ENCODE measurements at regions not wholly inside any gene's neighbourhood (a gene's known extent, or its start where the extent isn't known, plus 50 kb on each side); places are given as distances from the start of the nearest gene placed in this dataset.

DNA sequence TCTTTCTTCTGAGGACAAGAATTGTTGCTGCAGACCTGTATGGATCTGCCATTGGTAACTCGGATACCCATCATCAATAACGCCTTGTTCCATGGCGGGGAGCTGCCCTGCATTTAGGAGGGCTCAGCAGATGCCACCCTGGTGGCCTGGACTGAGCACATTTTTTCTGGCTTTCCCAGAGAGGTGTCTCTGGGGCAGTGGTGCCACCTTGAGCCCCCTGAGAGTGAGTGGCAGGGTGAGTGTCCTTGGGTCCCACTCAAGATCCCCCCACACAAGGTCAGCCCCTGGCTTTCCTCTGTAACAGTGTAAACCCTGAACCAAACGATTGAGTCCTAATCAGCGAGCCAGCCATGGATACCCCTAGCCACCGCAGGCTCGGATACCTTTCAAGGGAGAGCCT, 258.6 kb downstream of the GLRX3 start:
- Histone ChIP-seq H3K9ac (ENCODE audit: low read length) (no peak overlapping the region), H2AFZ (ENCODE audit: low read length) (no peak overlapping the region), H3F3A (ENCODE audit: low read length, unreplicated experiment) (no peaks in the 10 kb centered on the region), H3K27ac (ENCODE audit: low read length) (no peak overlapping the region), H3K79me2 (ENCODE audit: low read length) (no peaks in the 10 kb centered on the region), H3K9me2 (replicated peaks; ENCODE audit: low read length) (no peaks in the 10 kb centered on the region), H3K36me3 (ENCODE audit: low read depth, low read length) (no peaks in the 10 kb centered on the region), H4K20me1 (ENCODE audit: low read length) (no peaks in the 10 kb centered on the region), H3K4me3 (ENCODE audit: low read length) (no peak overlapping the region), H3K27me3 (ENCODE audit: low read length) (no peaks in the 10 kb centered on the region), H3K9me3 (ENCODE audit: low read length) (no peaks in the 10 kb centered on the region), H3K4me2 (ENCODE audit: low read length) (no peak overlapping the region), H3K4me1 (ENCODE audit: insufficient read depth, low read length) (no peaks in the 10 kb centered on the region)
- DNase-seq, result no peak
- intact Hi-C loops (cut with micrococcal nuclease), result no loop called here
- ATAC-seq, result no peak
- ChIA-PET CTCF (no interaction called here), POLR2A (ENCODE audit: unreplicated experiment) (no interaction called here)
- no TSS peak for BruUV-seq (replicated peaks)
- TF ChIP-seq EZH2phosphoT487 (IDR thresholded peaks at IDR 0.05; ENCODE audit: borderline replicate concordance, low read length), result no peak
- TF ChIP-seq, protein P1, sequence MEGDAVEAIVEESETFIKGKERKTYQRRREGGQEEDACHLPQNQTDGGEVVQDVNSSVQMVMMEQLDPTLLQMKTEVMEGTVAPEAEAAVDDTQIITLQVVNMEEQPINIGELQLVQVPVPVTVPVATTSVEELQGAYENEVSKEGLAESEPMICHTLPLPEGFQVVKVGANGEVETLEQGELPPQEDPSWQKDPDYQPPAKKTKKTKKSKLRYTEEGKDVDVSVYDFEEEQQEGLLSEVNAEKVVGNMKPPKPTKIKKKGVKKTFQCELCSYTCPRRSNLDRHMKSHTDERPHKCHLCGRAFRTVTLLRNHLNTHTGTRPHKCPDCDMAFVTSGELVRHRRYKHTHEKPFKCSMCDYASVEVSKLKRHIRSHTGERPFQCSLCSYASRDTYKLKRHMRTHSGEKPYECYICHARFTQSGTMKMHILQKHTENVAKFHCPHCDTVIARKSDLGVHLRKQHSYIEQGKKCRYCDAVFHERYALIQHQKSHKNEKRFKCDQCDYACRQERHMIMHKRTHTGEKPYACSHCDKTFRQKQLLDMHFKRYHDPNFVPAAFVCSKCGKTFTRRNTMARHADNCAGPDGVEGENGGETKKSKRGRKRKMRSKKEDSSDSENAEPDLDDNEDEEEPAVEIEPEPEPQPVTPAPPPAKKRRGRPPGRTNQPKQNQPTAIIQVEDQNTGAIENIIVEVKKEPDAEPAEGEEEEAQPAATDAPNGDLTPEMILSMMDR (conservative IDR thresholded peaks at IDR 0.05; ENCODE audit: low read depth, low read length), result no peak
- no peak for TF ChIP-seq EZH2 (IDR thresholded peaks at IDR 0.05; ENCODE audit: low read length, unreplicated experiment)

DNA sequence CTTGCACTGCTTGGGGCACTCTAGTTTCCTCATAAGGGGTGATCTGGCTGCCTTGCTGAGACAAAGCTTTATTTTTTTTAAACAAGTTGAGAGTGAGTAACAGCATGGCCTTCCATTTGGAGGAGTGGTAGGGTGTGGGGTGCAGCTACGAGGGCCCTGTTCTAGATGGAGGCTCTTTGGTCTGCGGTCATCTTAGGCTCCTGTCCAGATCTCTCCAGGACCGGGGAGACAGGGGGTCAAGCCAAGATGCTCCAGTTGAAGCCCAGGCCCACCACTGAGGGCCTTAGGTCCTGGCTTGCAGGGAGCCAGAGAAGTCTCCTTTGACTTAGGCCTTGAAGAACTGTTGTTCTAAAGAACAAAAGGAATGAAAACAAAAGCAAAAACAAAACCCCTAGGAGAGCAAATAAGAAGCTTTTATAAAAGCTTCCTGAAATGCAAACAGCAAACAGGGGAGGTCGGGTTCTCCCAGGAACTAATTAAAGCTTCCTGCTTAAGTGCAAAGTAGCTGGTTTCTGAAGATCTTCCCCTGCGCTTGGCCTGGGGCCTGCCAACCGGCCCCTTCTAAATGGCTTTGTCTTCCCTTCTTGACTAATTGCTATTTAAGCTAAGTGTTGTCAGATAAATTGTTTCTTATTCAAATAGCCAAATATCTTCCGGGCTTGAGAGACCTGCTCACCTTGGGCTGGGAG, 259.2 kb downstream of the GLRX3 start:
- H3K9ac ChIP-seq (ENCODE audit: low read length), result no peak overlapping the region
- no peaks in the 10 kb centered on the region for H3K36me3 ChIP-seq (ENCODE audit: low read depth, low read length)
- ChIA-PET CTCF (no interaction called here), POLR2A (ENCODE audit: unreplicated experiment) (no interaction called here)
- no peaks in the 10 kb centered on the region for H3K79me2 ChIP-seq (ENCODE audit: low read length)
- H4K20me1 ChIP-seq (ENCODE audit: low read length), result no peaks in the 10 kb centered on the region
- no peak for ATAC-seq
- H3F3A ChIP-seq (ENCODE audit: low read length, unreplicated experiment), result no peaks in the 10 kb centered on the region
- no TSS peak for BruUV-seq (replicated peaks)
- no peak overlapping the region for H3K4me3 ChIP-seq (ENCODE audit: low read length)
- no peak for TF ChIP-seq EZH2 (IDR thresholded peaks at IDR 0.05; ENCODE audit: low read length, unreplicated experiment)
- TF ChIP-seq, protein P1 (conservative IDR thresholded peaks at IDR 0.05; ENCODE audit: low read depth, low read length), result no peak
- no peak for TF ChIP-seq EZH2phosphoT487 (IDR thresholded peaks at IDR 0.05; ENCODE audit: borderline replicate concordance, low read length)
- intact Hi-C loops (cut with micrococcal nuclease), result no loop called here
- H3K4me2 ChIP-seq (ENCODE audit: low read length), result no peak overlapping the region
- no peak overlapping the region for H3K27ac ChIP-seq (ENCODE audit: low read length)
- no peaks in the 10 kb centered on the region for H3K9me3 ChIP-seq (ENCODE audit: low read length)
- H2AFZ ChIP-seq (ENCODE audit: low read length), result no peak overlapping the region
- H3K27me3 ChIP-seq (ENCODE audit: low read length), result no peaks in the 10 kb centered on the region
- H3K4me1 ChIP-seq (ENCODE audit: insufficient read depth, low read length), result no peaks in the 10 kb centered on the region
- H3K9me2 ChIP-seq (replicated peaks; ENCODE audit: low read length), result no peaks in the 10 kb centered on the region
- no peak for DNase-seq

DNA sequence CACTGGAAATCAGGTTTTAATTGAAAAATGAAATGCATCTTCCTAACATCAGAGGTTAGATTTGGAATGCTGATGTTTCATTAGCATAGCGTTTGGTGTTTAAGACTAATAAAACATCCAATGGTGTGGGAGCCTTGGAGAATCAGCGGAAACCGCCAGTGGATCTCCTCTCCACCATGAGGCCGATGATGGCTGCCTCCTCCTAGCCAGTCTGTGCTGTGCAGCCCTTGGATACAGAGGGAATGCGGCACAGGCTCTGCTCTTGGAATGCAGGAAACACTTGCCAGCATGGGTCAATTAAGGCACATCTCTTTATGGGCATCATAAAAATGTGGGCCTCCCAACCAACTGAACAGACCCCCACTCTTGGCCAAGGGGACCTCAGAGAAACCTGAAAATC, 259.9 kb downstream of the GLRX3 start:
- Histone ChIP-seq H3K27me3 (ENCODE audit: low read length) (no peaks in the 10 kb centered on the region), H4K20me1 (ENCODE audit: low read length) (no peaks in the 10 kb centered on the region), H3K79me2 (ENCODE audit: low read length) (no peaks in the 10 kb centered on the region), H2AFZ (ENCODE audit: low read length) (no peak overlapping the region), H3F3A (ENCODE audit: low read length, unreplicated experiment) (no peaks in the 10 kb centered on the region), H3K27ac (ENCODE audit: low read length) (no peak overlapping the region), H3K36me3 (ENCODE audit: low read depth, low read length) (no peaks in the 10 kb centered on the region), H3K9ac (ENCODE audit: low read length) (no peak overlapping the region), H3K9me2 (replicated peaks; ENCODE audit: low read length) (no peaks in the 10 kb centered on the region), H3K4me3 (ENCODE audit: low read length) (no peak overlapping the region), H3K9me3 (ENCODE audit: low read length) (no peaks in the 10 kb centered on the region), H3K4me1 (ENCODE audit: insufficient read depth, low read length) (no peaks in the 10 kb centered on the region), H3K4me2 (ENCODE audit: low read length) (no peak overlapping the region)
- DNase-seq, result no peak
- CTCF ChIA-PET, result no interaction called here
- POLR2A ChIA-PET (ENCODE audit: unreplicated experiment), result no interaction called here
- no TSS peak for BruUV-seq (replicated peaks)
- intact Hi-C loops (cut with micrococcal nuclease), result no loop called here
- no peak for ATAC-seq
- no peak for TF ChIP-seq EZH2 (IDR thresholded peaks at IDR 0.05; ENCODE audit: low read length, unreplicated experiment)
